CD8-positive, alpha-beta memory T cell (primary cell): ENCODE measurements at regions not wholly inside any gene's neighbourhood (a gene's known extent, or its start where the extent isn't known, plus 50 kb on each side); places are given as distances from the start of the nearest gene placed in this dataset.
"Not testable (repeated sequence)": the region's sequence is repeated elsewhere in the genome, so short reads cannot be mapped to it uniquely, and the experiment has no call there.

Experiments
- CTCF ChIA-PET: fragments of 350-600 bp; sonication (Branson Sonifier 250); formaldehyde crosslinking; loops from one replicate; lab custom pipeline; 2021; ENCODE audit warnings: antibody characterized with exemption; lab: Charles Lee
- POLR2A ChIA-PET: fragments of 350-600 bp; sonication (Branson Sonifier 250); formaldehyde crosslinking; loops from one replicate; lab custom pipeline; 2021; ENCODE audit warnings: antibody characterized with exemption; lab: Charles Lee
- DNase-seq, 5 donors: peaks; one replicate each; pipeline versions ENCODE4 v3.0.0 to v3.0.0-alpha.2; 2020 to 2022; ENCODE audit warnings: mixed read lengths in 1 of 5
- H3K27ac ChIP-seq: one replicate; pipeline ENCODE4 v1.7.0; 2013; ENCODE audit warnings: low read depth, mild to moderate bottlenecking, low read length, moderate library complexity
- H3K27me3 ChIP-seq: 2 replicates; pipeline ENCODE4 v1.7.0; 2013; ENCODE audit warnings: low read length, mild to moderate bottlenecking; ENCODE audit not compliant: insufficient read depth, poor library complexity, severe bottlenecking
- H3K36me3 ChIP-seq: 2 replicates; pipeline ENCODE4 v1.7.0; 2013; ENCODE audit warnings: mild to moderate bottlenecking, low read length, moderate library complexity; ENCODE audit not compliant: insufficient read depth
- H3K4me1 ChIP-seq: 2 replicates; pipeline ENCODE4 v1.7.0; 2013; ENCODE audit warnings: mild to moderate bottlenecking, low read length, moderate library complexity; ENCODE audit not compliant: insufficient read depth
- H3K4me3 ChIP-seq: 2 replicates; pipeline ENCODE4 v1.7.0; 2013; ENCODE audit warnings: mild to moderate bottlenecking, low read length
- H3K9me3 ChIP-seq: 2 replicates; pipeline ENCODE4 v1.7.0; 2013; ENCODE audit warnings: mild to moderate bottlenecking, low read length
- H3K27ac Mint-ChIP-seq, 8 donors: one replicate each; pipeline ENCODE4 v1.8.0; 2020 to 2021; ENCODE audit warnings: mixed read lengths in 8 of 8, mild to moderate bottlenecking in 6 of 8, inconsistent platforms in 3 of 8, moderate library complexity in 3 of 8
- H3K27me3 Mint-ChIP-seq, 2 donors: one replicate each; pipeline ENCODE4 v1.8.0; 2020 to 2021; ENCODE audit warnings: mixed read lengths in 2 of 2, mild to moderate bottlenecking in 1 of 2, moderate library complexity in 1 of 2
- H3K36me3 Mint-ChIP-seq, 3 donors: one replicate each; pipeline ENCODE4 v1.8.0; 2020 to 2021; ENCODE audit warnings: mixed read lengths in 3 of 3, inconsistent platforms in 1 of 3, mild to moderate bottlenecking in 1 of 3
- H3K4me1 Mint-ChIP-seq, 3 donors: one replicate each; pipeline ENCODE4 v1.8.0; 2020 to 2021; ENCODE audit warnings: mixed read lengths in 3 of 3, inconsistent platforms in 1 of 3, mild to moderate bottlenecking in 1 of 3
- H3K4me3 Mint-ChIP-seq, 7 donors: one replicate each; pipeline ENCODE4 v1.8.0; 2020 to 2021; ENCODE audit warnings: mixed read lengths in 7 of 7, mild to moderate bottlenecking in 6 of 7, moderate library complexity in 4 of 7, inconsistent platforms in 2 of 7
- H3K9me3 Mint-ChIP-seq, 5 donors: one replicate each; pipeline ENCODE4 v1.8.0; 2020 to 2022; ENCODE audit warnings: mixed read lengths in 5 of 5, mild to moderate bottlenecking in 3 of 5, moderate library complexity in 2 of 5, inconsistent platforms in 1 of 5

DNA sequence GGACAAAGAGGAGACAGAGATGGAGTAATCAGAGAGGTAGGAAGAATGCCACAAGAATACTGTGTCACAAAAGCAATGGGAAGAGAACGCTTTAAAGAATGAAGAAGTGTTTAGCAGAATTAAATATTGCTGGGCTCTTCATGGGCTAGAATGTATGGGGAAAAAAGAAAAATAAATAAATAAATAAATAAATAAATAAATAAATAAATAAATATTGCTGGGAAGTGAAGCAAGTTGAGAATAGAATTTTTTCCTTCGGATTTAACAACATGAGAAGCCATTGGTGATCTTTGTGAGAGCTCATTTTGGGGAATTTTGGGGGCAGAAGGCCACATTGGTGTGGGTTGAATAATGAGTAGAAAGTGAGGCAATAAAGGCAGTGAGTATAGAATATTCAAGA, 59.7 kb upstream of the FRMPD3 start:
- H3K27me3 Mint-ChIP-seq: peaks cover 25 to 40% of the 10 kb centered on the region in 2 donors
- Histone ChIP-seq H3K27me3 (no peaks in the 10 kb centered on the region), H3K4me3 (no peak overlapping the region), H3K36me3 (no peaks in the 10 kb centered on the region), H3K4me1 (no peaks in the 10 kb centered on the region), H3K27ac (no peak overlapping the region), H3K9me3 (no peaks in the 10 kb centered on the region)
- no peak for DNase-seq
- peaks cover 0 to 3% (median 0%) of the 10 kb centered on the region in 5 donors for H3K9me3 Mint-ChIP-seq
- H3K4me1 Mint-ChIP-seq: no peaks in the 10 kb centered on the region
- H3K27ac Mint-ChIP-seq: no peak overlapping the region
- POLR2A ChIA-PET: no interaction called here
- H3K36me3 Mint-ChIP-seq: no peaks in the 10 kb centered on the region
- H3K4me3 Mint-ChIP-seq: no peak overlapping the region
- CTCF ChIA-PET: no interaction called here

DNA sequence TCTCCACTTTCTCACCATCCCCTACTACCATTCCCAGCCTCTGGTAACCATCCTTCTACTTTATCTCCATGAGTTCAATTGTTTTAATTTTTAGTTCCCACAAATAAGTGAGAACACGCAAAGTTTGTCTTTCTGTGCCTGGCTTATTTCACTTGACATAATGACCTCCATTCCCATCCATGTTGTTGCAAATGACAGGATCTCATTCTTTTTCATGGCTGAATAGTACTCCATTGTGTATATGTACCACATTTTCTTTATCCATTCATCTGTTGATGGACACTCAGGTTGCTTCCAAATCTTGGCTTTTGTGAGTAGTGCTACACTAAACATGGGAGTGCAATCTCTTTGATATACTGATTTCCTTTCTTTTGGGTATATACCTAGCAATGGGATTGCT, 55.8 kb upstream of the FRMPD3 start:
- CTCF ChIA-PET, H3K27ac ChIP-seq, H3K9me3 ChIP-seq, H3K4me3 Mint-ChIP-seq, H3K9me3 Mint-ChIP-seq, H3K27me3 ChIP-seq, DNase-seq, H3K4me1 Mint-ChIP-seq, H3K4me1 ChIP-seq, H3K27ac Mint-ChIP-seq, POLR2A ChIA-PET, H3K36me3 Mint-ChIP-seq, H3K4me3 ChIP-seq, H3K36me3 ChIP-seq: not testable (repeated sequence)
- H3K27me3 Mint-ChIP-seq: peaks cover 14 to 42% of the 10 kb centered on the region in 2 donors

DNA sequence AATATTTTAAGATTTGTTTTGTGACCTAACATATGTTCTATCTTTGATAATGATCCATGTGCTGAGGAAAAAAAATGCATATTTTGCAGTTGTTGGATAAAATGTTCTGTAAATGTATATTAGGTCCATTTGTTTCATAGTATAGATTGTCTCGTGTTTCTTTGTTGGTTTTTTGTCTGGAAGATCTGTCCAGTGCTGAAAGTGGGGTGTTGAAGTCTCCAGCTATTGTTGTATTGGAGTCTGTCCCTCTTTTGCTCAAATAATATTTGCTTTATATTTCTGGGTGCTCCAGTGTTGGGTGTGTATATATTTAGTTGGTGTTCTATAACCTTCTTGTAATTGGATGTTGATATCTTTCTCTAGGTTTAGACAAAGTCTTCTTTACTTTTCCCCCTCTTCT, 53.2 kb upstream of the FRMPD3 start:
- no peak for DNase-seq
- Mint-ChIP-seq H3K36me3 (no peaks in the 10 kb centered on the region), H3K4me1 (no peaks in the 10 kb centered on the region), H3K27ac (no peak overlapping the region), H3K4me3 (no peak overlapping the region), H3K27me3 (peaks cover 20 to 41% of the 10 kb centered on the region in 2 donors), H3K9me3 (peaks cover 0 to 3% (median 0%) of the 10 kb centered on the region in 5 donors)
- no peak overlapping the region for H3K27ac ChIP-seq
- H3K27me3 ChIP-seq: no peaks in the 10 kb centered on the region
- no peaks in the 10 kb centered on the region for H3K9me3 ChIP-seq
- POLR2A ChIA-PET: no interaction called here
- no peaks in the 10 kb centered on the region for H3K36me3 ChIP-seq
- H3K4me3 ChIP-seq: no peak overlapping the region
- CTCF ChIA-PET: no interaction called here
- no peaks in the 10 kb centered on the region for H3K4me1 ChIP-seq

DNA sequence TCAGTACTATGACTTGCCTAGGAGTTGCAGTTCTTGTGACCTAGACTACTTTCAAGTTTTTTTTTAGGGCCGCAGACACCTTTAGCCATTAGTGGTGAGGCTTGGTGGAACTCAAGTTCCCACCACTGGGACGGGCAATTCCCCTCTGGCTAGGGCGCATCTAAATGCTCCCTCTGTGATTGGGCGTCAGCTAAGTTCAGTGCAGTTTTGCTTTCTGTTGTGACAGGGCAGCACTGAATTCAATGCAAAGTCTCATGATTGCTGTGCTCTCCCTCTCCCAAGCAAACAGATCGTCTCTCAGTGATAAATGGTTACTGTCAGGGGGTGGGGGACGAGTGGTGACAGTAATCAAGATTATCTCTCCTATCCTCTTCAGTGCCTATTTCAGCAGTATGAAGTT, 52.7 kb upstream of the FRMPD3 start:
- CTCF ChIA-PET: no interaction called here
- Mint-ChIP-seq H3K27ac (no peak overlapping the region), H3K4me1 (no peaks in the 10 kb centered on the region), H3K36me3 (no peaks in the 10 kb centered on the region), H3K9me3 (peaks cover 0 to 3% (median 0%) of the 10 kb centered on the region in 5 donors), H3K4me3 (no peak overlapping the region), H3K27me3 (peaks cover 21 to 40% of the 10 kb centered on the region in 2 donors)
- no peak for DNase-seq
- no peaks in the 10 kb centered on the region for H3K4me1 ChIP-seq
- H3K27ac ChIP-seq: no peak overlapping the region
- H3K36me3 ChIP-seq: no peaks in the 10 kb centered on the region
- H3K9me3 ChIP-seq: no peaks in the 10 kb centered on the region
- no peaks in the 10 kb centered on the region for H3K27me3 ChIP-seq
- POLR2A ChIA-PET: no interaction called here
- H3K4me3 ChIP-seq: no peak overlapping the region

DNA sequence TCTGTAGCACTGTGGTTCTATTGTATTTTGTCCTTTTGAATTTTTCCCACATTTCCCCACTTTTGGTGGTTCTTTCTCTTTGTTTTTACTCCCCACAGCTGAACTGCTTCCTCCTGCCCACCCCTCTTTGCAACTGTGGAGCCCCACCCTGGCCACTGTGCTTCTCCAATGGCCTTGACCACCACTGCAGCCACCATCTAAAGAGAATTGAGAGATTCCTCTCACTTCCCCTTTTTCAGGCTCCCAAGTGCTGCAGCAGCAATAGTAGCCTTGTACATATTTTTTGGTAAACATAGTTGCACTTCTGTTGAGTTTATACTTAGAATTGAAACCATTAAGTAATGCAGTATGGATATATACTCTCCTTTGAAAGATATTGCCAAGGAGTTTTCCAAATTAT, 51.3 kb upstream of the FRMPD3 start:
- ChIA-PET CTCF (no interaction called here), POLR2A (no interaction called here)
- Mint-ChIP-seq H3K4me3 (no peak overlapping the region), H3K36me3 (no peaks in the 10 kb centered on the region), H3K27me3 (peaks cover 25 to 40% of the 10 kb centered on the region in 2 donors), H3K9me3 (peaks cover 0 to 3% (median 0%) of the 10 kb centered on the region in 5 donors), H3K27ac (no peak overlapping the region), H3K4me1 (no peaks in the 10 kb centered on the region)
- Histone ChIP-seq H3K27me3 (no peaks in the 10 kb centered on the region), H3K4me1 (no peaks in the 10 kb centered on the region), H3K9me3 (no peaks in the 10 kb centered on the region), H3K4me3 (no peak overlapping the region), H3K36me3 (no peaks in the 10 kb centered on the region), H3K27ac (no peak overlapping the region)
- no peak for DNase-seq
